ENCODE measurements at regions not wholly inside any gene's neighbourhood (a gene's known extent, or its start where the extent isn't known, plus 50 kb on each side); places are given as distances from the start of the nearest gene placed in this dataset.

DNA sequence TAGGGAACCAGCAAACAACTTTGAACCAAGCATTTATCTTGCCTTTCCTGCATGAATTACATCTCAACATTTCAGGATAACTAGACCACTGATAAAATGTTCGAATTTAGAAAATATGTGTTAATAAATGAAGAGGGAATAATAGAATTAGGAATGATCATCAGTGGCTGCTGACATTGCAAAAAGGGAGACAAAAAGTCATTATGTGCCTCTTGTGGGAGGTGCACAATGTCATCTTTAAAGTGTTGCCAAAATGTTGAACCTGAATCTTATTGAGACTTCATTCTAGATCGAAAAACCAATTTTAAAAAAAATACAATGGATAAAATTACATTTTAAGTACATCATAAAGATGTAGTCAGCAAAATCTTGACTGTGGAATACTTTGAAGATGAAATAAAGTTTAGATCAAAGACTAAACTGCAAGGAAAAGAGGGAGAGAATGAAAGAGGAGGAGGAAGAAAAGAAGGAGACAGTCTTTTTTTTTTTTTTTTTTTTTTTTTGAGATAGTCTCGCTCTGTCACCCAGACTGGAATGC is 299.3 kb downstream of the FBXW7 start:
- TF ChIP-seq CTCF (IDR thresholded peaks at IDR 0.05) (no peak), POLR2A (IDR thresholded peaks at IDR 0.05) (no peak)

All from esophagus squamous epithelium (tissue), 4 donors.